Dermis blood vessel endothelial cell (primary cell): ENCODE measurements at regions not wholly inside any gene's neighbourhood (a gene's known extent, or its start where the extent isn't known, plus 50 kb on each side); places are given as distances from the start of the nearest gene placed in this dataset.
"Not testable (repeated sequence)": the region's sequence is repeated elsewhere in the genome, so short reads cannot be mapped to it uniquely, and the experiment has no call there.

Source experiments
- DNase-seq: peaks from one replicate; pipeline ENCODE4 v3.0.0; 2010

GRCh38 chr13:70613295-70613694 lies 505.0 kb upstream of the KLHL1 start:
- DNase-seq: no peak

- DNase-seq: no peak
These were observed 504.6 kb upstream of the KLHL1 start for GRCh38 chr13:70612881-70613280.

- DNase-seq: no peak
These were observed 496.2 kb upstream of the KLHL1 start for GRCh38 chr13:70604448-70604847.

- no peak for DNase-seq
These were observed 485.5 kb upstream of the KLHL1 start for GRCh38 chr13:70593716-70594115.

GRCh38 chr13:70585109-70585508 lies 476.9 kb upstream of the KLHL1 start:
- DNase-seq: no peak

GRCh38 chr13:70580825-70581224 lies 472.6 kb upstream of the KLHL1 start:
- DNase-seq: no peak

- no peak for DNase-seq
These were observed 471.7 kb upstream of the KLHL1 start for GRCh38 chr13:70579941-70580340.

- no peak for DNase-seq
These were observed 463.0 kb upstream of the KLHL1 start for GRCh38 chr13:70571221-70571620.

- DNase-seq: peak; percentile 45
These were observed 460.3 kb upstream of the KLHL1 start for GRCh38 chr13:70568571-70568970.

- DNase-seq: no peak
These were observed 436.5 kb upstream of the KLHL1 start for GRCh38 chr13:70544706-70545105.

- DNase-seq: no peak
These were observed 433.2 kb upstream of the KLHL1 start for GRCh38 chr13:70541451-70541850.

- DNase-seq: no peak
These were observed 426.2 kb upstream of the KLHL1 start for GRCh38 chr13:70534466-70534865.

- no peak for DNase-seq
These were observed 421.4 kb upstream of the KLHL1 start for GRCh38 chr13:70529652-70530051.

- no peak for DNase-seq
These were observed 419.3 kb upstream of the KLHL1 start for GRCh38 chr13:70527599-70527998.

- DNase-seq: no peak
These were observed 415.4 kb upstream of the KLHL1 start for GRCh38 chr13:70523622-70524021.

- DNase-seq: no peak
These were observed 412.2 kb upstream of the KLHL1 start for GRCh38 chr13:70520275-70521036.

- no peak for DNase-seq
These were observed 409.8 kb upstream of the KLHL1 start for GRCh38 chr13:70518081-70518480.

- no peak for DNase-seq
These were observed 408.0 kb upstream of the KLHL1 start for GRCh38 chr13:70516226-70516625.

- not testable (repeated sequence) for DNase-seq
These were observed 403.7 kb upstream of the KLHL1 start for GRCh38 chr13:70511861-70512417.

- no peak for DNase-seq
These were observed 397.6 kb upstream of the KLHL1 start for GRCh38 chr13:70505809-70506208.

GRCh38 chr13:70502944-70503343 lies 394.7 kb upstream of the KLHL1 start:
- no peak for DNase-seq

GRCh38 chr13:70490320-70490935 lies 382.2 kb upstream of the KLHL1 start:
- DNase-seq: no peak

- no peak for DNase-seq
These were observed 376.7 kb upstream of the KLHL1 start for GRCh38 chr13:70484931-70485330.

- DNase-seq: no peak
These were observed 375.5 kb upstream of the KLHL1 start for GRCh38 chr13:70483599-70484276.
